NOMO-1 treated with DMSO at 0.1 percent for 48 hours (cell line): ENCODE measurements at regions not wholly inside any gene's neighbourhood (a gene's known extent, or its start where the extent isn't known, plus 50 kb on each side); places are given as distances from the start of the nearest gene placed in this dataset.

Experiments
- DNase-seq: peaks from one replicate; lab custom pipeline; 2025; ENCODE audit not compliant: unreplicated experiment; lab: John Stamatoyannopoulos, UW

DNA sequence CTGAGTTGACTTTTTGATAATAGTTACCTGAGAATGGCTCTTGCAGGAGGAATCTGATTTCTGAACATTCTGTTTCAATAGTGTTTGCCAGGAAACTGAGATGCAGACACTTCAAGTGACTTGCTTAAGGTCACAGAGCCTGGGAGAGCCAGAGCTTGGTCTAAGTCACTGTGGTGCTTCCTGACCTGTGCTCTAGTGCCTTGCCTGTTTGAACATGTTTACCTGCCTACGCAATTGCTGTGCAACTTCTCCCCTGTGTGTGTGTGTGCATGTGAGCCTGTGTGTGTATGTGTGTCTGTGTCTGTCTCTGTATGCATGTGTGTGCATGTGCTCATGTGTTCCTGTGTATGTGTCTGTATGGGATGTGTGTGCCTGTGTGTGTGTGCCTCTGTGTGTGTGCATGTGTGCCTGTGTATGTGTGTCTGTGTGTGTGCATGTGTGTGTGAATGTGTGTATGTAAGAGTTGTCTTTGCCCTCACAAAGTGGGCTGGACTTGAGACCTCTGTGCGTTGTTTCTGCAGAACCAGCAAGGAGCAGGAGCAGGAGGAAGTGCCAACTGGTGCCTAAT, 185.8 kb downstream of the GADD45G start:
- DNase-seq, result no peak

DNA sequence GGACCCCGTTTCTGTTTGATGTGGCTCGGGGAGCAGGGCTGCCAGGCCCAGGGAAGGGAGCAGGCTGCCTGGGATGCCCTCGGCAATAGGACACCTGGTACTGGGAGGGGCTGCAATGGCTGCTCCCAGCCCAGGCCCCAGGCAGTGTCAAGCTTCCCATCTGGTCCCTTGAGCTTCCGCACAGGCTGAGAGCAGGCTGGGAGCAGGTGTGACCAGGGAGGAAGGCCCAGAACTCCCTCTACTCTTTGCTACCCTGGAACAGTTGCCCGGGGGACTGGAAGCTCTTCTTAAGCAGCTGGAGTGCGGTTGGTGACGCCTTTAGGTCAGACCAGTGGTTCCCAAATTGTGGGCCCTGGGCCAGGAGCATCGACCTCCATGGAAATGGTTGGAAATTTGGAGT, 186.9 kb downstream of the GADD45G start:
- DNase-seq, result no peak

DNA sequence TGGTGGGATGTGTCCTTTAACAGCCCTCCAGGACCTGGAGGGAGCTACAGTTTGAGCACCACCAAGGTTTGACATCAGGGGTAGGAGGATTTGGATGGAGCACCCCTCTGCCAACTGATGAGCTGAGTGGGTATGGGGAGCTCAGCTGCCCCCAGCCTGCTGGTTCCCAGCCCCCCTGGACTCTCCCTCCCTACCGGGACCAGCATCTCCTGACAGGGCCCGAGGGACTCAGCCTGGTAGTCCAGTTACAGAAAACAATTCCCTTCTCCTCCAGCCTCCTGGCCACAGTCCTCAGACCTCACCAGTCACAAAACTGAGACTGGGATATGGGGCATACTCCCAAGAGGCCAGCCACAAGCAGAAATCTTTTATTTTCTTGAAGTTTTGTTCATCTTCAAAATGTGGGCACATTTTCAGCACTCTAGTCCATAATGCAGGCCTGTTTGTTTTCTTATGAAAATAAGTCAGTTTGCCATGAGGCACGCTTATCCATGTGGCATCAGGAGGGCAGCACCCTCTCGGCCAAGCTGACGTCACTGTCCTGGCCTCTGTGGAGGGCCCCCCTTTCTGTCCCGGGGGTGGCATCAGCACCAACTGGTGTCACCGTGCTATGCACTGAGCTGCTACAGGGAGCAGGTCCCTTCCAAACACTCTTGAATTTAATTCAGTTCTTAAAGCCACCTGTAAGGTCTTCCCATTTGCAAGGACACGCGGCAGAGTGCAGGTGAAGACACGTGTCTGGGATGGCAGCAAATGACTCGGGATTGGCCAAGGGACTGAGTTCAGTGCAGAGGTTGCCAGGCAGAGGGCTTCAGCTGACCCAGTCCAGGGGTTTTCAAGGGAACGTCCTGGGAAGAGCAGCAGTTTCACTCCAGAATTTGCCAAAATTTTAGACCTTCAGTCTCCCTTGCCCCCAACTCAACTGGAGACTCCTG, 187.6 kb downstream of the GADD45G start:
- no peak for DNase-seq

DNA sequence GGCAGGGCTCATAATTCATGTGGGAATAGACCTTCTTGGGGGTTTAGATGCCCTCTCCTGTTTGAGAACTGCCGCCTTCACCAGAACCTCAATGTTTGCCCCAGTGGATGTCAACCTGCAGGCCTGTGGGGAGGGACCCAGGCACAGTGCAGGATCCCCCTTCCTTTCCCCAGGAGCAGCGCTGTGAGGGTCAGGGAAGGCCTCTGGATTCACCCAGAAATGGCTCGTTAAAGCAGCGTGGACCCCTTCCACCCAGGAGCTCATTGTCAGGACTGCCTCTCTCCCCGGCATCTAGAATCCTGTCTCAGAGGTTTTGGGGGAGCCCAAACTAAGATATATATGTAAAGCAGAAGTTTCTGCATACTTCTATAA, 188.3 kb downstream of the GADD45G start:
- DNase-seq, result no peak

DNA sequence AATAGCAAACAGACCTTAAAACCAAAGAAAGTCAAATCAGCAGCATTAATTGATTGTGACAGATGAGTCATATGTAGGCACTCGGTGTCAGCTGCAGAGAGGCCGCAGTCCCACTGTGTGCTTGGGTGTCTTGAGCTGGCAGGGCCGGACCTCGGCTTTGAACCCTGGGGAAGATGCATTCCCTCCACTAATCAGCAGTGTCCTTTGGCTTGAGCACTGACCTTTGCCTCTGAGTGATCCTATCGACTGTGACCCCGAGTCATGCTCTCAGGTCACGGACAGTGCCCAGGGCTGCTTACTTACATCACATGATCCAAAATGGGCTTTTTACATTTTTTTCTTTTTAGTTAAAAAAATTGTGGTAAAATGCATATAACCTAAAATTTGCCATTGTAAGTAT, 188.7 kb downstream of the GADD45G start:
- no peak for DNase-seq

DNA sequence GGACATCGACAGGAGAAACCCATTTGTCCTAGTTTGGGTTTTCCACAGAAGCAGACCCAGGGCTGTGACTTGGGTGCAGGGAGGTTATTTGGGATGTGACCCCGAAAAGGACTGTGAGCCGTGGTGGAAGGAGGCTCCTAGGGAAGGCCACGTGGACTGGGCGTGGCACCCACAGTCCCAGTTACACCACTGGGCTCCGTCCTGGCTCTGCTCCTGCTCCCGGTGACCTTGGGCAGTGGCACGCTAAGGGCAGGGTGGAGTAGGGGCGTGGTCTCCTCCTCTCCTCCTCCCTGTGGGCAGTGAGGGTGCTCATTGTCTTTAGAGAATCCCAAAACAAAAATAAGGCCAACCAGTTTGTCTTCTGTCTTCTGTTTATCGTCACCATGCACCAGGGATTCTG, 190.1 kb downstream of the GADD45G start:
- no peak for DNase-seq

DNA sequence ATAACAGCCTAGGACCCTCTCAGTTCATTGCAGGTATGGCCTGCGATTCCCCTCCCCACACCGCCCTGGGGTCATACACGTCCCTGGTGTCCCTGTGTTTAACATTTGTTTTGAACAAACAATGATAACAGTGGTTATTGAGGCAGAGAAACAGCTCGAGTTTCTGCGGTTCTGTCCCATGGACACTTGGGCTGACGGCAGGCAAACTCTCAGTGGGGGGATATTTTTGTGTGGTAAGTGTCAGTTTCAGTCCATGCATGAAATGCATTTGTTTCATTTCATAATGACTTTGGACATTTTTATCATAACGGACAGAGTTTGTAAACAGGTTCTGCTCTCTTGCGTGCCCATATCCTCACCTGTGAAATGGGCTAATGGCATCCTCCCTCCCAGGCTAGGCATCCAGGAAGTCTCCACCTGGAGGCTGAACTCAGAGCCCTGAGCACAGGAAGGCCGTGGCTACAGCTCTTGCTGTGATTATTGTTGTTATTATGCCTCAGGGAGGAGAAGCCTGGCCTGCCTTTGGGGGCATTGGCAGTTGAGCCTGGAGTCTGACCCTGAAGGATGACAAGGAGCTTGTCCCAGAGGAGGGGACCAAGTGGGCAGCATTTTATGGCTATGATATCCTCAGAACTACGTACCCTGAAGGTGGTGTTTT, 190.9 kb downstream of the GADD45G start:
- DNase-seq, result no peak

DNA sequence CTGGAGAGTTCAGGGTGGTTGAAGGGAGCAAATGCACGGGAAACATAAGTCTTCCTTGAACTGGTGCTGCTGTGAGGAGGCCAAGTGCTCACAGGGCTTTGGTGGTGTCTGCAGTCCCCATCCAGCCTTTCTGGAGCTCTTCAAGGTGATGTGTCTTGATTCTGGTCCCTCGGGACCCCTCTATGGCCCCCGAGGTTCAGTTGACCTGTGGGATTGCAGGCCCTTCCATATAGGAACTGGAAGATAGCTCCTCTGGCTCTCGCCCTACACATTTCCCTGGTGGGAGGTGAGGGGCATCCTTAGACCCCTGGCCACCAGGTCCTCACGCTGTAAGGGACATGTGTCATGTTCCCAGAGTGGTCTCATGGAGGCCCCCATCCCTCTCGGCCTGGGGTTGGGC, 191.8 kb downstream of the GADD45G start:
- DNase-seq, result no peak

DNA sequence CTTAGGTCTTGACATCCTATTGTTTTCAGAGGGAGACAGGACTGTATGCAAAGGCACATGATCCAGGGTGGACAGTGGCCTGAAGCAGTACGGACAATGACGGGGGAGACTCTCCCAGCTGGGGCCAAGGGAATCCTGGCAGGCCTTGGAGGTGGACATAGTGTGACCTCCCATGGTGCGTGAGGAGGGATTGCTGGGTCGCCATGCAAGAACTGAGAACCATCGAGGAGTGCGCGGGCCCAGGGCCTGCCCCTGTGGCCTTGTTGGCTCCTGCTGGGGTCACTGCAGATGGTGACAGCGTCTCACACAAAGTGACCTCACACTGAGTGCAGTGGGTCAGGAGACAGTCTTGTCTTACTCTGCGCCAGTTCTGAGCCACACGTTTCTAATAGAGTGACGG, 192.4 kb downstream of the GADD45G start:
- no peak for DNase-seq

DNA sequence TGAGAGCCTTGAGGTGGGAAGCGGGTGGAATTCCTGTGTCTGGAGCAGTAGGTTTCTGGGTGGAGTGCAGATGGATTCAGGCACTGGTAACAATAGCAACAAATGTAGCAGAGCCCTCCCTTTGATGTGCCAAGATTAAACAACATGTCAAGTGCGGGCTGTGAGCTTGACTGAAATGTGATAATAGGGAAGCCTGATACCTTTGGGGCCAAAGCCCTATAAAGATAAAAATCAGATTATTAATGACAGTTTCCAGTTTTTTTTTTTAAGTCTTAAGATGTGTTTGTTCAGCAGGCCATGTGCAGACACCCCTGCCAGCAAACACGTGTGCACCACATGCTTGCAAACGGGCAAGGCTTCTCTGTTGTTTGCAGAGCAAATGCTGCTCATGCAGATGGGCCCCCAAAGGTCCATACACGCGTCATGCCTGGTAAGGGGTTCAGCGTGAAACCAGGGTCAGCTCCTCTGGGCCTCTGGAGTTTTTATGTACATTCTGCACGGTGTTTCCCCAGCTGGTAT, 193.2 kb downstream of the GADD45G start:
- DNase-seq, result no peak

DNA sequence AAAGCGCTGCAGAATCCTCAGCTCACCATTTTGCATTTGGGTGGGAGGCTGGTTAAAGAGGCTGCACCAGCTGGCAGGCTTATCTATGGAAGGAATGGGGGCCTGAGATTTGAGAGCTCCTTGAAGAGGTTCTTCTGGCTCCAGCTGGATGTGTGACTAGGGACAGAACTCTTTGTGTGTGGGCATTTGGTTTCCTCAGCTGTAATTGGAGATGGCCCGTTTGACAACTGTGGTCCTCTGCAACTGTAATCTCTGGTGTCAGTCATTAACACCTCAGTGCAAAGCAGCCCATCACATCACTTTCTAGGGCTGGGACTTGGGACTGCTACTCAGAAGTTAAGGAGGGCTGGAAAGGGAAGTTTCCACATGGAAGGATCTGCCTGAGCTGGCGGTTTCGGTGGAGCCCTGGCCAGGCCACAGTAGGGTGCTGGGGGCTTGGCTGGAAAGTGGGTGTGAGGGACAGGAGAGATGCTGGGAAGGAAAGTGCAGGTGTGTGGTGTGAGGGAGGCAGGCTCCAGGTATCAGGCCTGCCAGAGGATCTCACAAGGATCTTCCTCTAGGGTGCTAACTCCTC, 193.8 kb downstream of the GADD45G start:
- DNase-seq, result no peak

DNA sequence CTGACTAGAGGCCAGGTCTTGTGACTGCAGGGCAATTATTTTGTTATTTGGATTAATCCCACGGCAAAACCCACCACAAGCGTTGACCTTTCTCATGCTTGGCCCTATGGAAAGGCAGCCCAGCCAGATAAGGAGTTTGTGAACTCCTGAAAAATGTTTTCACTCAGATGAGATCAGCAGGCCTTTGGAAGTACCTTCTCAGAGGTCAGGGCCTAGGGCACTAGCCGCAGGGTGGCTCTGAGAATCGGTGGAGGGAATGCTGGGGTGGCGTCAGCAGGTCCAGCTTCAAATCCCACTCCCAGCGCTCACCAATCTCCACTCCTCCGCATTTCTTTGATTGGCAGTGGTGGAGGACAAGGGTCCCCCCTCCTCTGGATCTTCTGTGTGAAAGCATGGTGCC, 194.4 kb downstream of the GADD45G start:
- no peak for DNase-seq

DNA sequence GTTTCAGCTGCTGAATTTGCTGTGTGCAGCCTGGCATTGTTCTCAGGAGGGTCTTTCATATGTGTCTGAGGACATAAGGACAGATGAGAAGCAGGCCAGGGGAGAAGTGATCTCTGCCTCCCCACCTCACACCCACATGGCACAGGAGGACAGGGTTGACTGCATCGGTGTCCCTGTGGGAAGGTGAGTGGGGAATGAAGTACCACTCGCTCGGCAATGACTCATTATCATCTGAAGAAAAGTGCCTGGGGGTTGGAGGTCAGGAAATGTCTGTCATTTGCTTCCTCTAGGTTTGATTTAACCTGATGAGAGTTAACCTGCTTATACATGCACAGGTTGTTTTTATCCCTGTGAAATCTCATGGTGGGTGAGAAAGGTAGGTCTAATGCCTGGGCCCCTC, 195.0 kb downstream of the GADD45G start:
- DNase-seq, result no peak

DNA sequence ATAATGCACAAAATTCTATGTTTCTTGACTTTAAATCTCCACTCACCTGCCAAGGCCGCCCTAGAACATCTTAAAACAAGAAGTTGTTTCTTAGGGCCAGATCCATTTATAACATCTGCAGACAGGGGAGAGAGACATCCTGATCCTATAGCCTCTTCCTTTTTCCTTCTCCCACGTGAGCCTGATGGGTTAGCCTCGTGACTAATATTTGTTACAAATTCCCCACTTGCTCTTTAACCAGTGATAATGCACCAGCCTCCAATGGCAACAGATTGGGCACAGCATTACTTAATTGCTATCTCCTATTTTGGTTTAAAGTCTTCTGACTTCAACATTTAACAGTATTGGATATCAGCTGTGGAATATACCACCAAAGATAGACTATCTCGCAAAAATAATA, 196.5 kb downstream of the GADD45G start:
- no peak for DNase-seq

DNA sequence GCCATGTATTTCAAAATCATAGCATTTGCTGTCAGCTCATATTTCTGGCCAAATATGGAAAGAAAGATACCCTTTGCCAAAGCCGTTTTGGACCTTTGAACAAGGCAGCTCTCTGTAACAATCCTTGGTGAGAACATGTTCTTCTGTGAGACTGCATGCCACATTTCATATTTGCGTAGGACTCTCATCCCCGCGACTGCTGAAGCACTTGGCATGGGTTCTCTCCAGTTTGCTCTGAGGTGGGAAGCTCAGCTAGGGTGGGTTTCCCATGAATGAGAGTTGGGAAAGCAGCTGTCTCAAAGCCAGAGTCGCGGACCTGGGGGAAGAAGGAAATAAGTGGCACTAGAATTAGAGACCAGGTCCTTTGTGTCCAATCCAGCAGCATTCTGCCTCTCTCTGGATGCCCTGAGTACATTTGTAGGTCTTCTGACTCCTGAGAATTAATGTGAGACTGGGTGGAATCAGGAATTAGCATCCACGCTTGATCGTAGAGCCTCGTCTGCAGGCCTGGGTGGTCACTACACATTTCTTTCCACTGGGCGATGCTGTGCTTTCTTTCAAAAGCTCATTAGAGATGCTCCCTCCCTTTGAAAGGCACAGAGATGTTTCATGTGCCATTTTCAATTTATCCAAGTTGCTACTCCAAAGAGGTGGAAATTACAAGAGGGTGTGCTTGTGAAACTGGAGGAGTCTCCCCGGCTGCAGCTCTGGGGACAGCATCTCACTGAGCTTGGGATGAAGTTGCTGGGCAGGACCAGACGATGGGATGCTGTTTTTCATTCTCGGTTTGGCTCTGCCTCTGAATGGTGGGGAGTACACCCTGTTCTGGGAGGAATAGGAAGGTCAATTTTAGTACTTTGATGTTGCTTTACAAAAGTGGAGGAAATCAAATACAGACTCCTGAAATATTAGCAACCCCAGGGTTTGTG, 197.2 kb downstream of the GADD45G start:
- no peak for DNase-seq

DNA sequence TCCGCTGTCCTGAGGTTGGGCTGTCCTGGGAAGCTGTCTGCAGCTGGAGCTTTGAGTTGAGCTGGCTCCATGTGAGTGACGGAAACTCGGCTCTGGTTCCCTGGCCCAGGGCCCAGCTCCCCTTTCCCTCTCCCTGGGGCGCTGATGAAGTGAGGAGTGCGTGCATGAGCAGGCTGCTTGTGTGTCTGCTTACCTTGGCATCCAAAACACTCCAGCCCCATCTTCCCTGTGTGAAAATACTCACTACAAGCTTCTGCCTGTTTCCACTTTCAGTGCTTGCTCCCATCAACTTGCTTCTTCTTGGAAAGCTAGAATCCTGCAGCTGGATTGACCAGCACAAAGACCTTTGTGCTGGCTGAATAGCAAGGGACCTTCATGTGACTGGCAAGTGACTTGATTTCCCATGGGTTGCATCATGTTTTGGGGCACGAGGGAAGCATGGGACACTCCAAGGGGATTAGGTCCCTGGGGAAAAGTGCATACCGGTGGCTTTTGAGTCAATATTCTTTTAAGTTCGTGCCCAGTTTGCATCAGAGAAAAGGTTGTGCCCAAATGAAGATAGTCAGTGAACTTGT, 198.1 kb downstream of the GADD45G start:
- DNase-seq, result no peak

DNA sequence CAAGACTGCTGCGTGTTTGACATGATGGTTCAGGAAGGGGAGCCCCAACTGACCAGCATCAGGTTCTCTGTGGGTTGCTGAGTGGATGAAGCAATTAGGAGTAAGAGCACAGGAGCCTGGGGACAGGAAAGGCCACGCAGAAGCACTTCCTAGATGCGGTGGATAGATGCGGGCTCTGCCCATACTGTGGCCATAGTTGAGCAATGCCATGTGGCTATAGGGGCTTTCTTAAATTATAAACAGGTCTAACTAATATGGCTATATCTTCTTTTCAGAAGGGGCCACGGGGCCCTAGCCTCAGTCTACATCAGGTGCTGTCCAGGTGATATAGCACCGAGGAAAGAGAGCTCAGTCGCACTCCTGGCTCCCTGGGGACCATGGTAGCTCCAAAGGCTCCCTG, 198.6 kb downstream of the GADD45G start:
- DNase-seq, result no peak

DNA sequence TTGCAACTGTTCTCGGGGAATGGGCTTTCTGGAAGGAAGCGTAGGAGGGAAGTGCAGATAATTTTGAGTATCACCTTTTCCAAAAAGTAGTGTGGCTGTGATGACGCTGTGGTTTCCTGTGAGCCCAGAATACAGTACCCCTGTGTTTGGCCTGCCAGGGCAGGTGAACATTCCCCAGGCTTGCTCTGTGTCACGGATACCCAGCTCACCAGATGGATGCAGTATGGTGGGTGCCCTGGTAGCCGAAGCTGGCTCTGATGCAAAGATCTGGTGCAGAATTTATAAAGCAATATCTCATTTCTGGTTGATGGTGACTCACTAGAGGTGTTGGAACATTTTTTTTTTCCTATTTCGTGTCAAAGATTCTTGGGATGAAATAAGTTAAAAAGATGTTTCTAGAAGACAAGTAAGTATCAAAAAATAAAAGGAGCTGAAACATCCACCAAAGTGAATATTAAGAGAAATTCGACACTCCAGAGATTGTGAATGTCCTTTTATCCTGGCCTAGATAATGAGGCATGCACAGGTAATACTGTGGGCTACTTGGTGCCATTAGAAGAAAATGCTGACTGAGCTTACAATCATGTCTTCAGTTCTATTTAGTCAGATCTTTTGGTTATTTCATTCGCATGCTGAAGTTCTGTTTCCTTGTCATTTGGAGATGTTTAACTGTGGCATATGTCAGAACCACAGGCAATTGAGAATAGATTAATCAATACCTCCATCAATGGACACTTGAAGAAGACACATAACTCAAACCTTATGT, 200.1 kb downstream of the GADD45G start:
- DNase-seq, result no peak

DNA sequence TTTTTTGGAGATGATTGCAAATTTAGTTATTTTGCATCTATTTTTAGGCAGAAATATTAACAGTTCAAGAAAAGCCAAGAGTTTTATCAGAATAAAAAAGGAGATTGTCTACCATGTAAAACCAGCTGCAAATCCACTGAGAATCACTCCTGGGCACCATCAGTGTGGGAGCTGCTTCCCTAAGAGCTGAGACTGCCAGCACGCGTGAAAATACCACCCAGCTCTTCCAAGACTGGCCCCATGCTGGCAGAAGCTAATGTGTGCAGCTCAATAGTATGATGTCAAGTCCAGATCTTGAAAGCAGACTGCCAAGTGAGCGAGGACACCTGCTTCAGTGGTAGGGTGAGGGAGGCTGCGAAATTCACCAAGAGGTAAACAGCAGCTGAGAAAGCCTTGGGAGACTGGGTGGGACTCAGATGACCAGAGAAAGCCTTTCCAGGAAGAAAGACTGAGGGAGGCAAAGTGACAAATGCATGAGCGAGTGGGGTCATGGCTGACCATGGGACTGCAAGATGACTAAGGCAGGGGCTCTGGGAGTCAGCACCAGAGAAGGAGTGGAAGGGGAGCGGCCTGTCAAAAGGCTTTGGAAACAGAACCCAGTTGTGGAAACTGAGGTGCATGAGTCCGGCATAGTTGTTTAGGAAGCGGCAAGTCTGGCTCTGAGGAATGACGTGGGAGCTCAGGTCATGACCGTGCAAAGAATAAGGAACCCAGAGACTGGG, 200.9 kb downstream of the GADD45G start:
- no peak for DNase-seq
